ENCODE measurements at regions not wholly inside any gene's neighbourhood (a gene's known extent, or its start where the extent isn't known, plus 50 kb on each side); places are given as distances from the start of the nearest gene placed in this dataset.

GRCh38 chr10:129101232-129101980, 365.6 kb upstream of the MGMT start:
- peak; percentile 4 for DNase-seq

GRCh38 chr10:129102906-129103693, 363.9 kb upstream of the MGMT start:
- no peak for DNase-seq

GRCh38 chr10:129104266-129105045, 362.6 kb upstream of the MGMT start:
- DNase-seq, result no peak

GRCh38 chr10:129105266-129105665, 361.8 kb upstream of the MGMT start:
- no peak for DNase-seq

GRCh38 chr10:129106314-129106713, 360.7 kb upstream of the MGMT start:
- DNase-seq, result no peak

GRCh38 chr10:129107525-129107924, 359.5 kb upstream of the MGMT start:
- DNase-seq, result no peak

GRCh38 chr10:129108378-129108777, 358.7 kb upstream of the MGMT start:
- no peak for DNase-seq

- DNase-seq, result no peak
These were observed 358.0 kb upstream of the MGMT start for GRCh38 chr10:129108994-129109393.

- DNase-seq, result no peak
These were observed 356.3 kb upstream of the MGMT start for GRCh38 chr10:129110780-129111179.

GRCh38 chr10:129111922-129112321, 355.1 kb upstream of the MGMT start:
- no peak for DNase-seq

- DNase-seq, result no peak
These were observed 352.5 kb upstream of the MGMT start for GRCh38 chr10:129114588-129114987.

- DNase-seq, result no peak
These were observed 350.7 kb upstream of the MGMT start for GRCh38 chr10:129116371-129116770.

GRCh38 chr10:129120441-129120840, 346.6 kb upstream of the MGMT start:
- DNase-seq, result no peak

- DNase-seq, result no peak
These were observed 344.2 kb upstream of the MGMT start for GRCh38 chr10:129122846-129123245.

- no peak for DNase-seq
These were observed 343.6 kb upstream of the MGMT start for GRCh38 chr10:129123428-129123827.

- no peak for DNase-seq
These were observed 340.1 kb upstream of the MGMT start for GRCh38 chr10:129126982-129127381.

- DNase-seq, result no peak
These were observed 335.4 kb upstream of the MGMT start for GRCh38 chr10:129131457-129132132.

- no peak for DNase-seq
These were observed 333.2 kb upstream of the MGMT start for GRCh38 chr10:129133856-129134255.

- DNase-seq, result no peak
These were observed 332.7 kb upstream of the MGMT start for GRCh38 chr10:129134371-129134770.

- no peak for DNase-seq
These were observed 331.4 kb upstream of the MGMT start for GRCh38 chr10:129135624-129136023.

GRCh38 chr10:129136074-129136473, 331.0 kb upstream of the MGMT start:
- DNase-seq, result no peak

- DNase-seq, result no peak
These were observed 330.1 kb upstream of the MGMT start for GRCh38 chr10:129136951-129137350.

All from stimulated activated CD4-positive, alpha-beta T cell treated with anti-CD3 and anti-CD28 coated beads, Interleukin-4, amount 100 ng/mL, for 1 hour (primary cell).